ENCODE measurements at regions not wholly inside any gene's neighbourhood (a gene's known extent, or its start where the extent isn't known, plus 50 kb on each side); places are given as distances from the start of the nearest gene placed in this dataset.
A peak's percentile ranks its signal among the peaks of the same experiment; 100 is the strongest.

- no peaks in the 10 kb centered on the region for H3K27me3 ChIP-seq (ENCODE audit: low read depth)
- no peak for TF ChIP-seq CTCF (IDR thresholded peaks at IDR 0.05)
- H3K4me3 ChIP-seq, result no peak overlapping the region
- intact Hi-C loops (cut with DNase I), result no loop called here
- H3K4me1 ChIP-seq, result no peaks in the 10 kb centered on the region
- no peak for DNase-seq
- ATAC-seq, result peak in 1 of 2 donors; percentile 48
- no peaks in the 10 kb centered on the region for H3K9me3 ChIP-seq
- H3K27ac ChIP-seq, result no peak overlapping the region
- H3K36me3 ChIP-seq, result no peaks in the 10 kb centered on the region
Measured at GRCh38 chr10:62917475-62918238, 101.5 kb upstream of the EGR2 start.

GRCh38 chr10:62916141-62916603 is 100.0 kb upstream of the EGR2 start:
- H3K4me3 ChIP-seq, result no peak overlapping the region
- no peak for TF ChIP-seq CTCF (IDR thresholded peaks at IDR 0.05)
- H3K9me3 ChIP-seq, result no peaks in the 10 kb centered on the region
- H3K27ac ChIP-seq, result no peak overlapping the region
- DNase-seq, result no peak
- H3K36me3 ChIP-seq, result no peaks in the 10 kb centered on the region
- H3K4me1 ChIP-seq, result no peaks in the 10 kb centered on the region
- H3K27me3 ChIP-seq (ENCODE audit: low read depth), result no peaks in the 10 kb centered on the region
- peak; percentile 53 to 62 for ATAC-seq
- intact Hi-C loops (cut with DNase I), result no loop called here

GRCh38 chr10:62915158-62915557 is 99.0 kb upstream of the EGR2 start:
- no peaks in the 10 kb centered on the region for H3K4me1 ChIP-seq
- H3K27ac ChIP-seq, result no peak overlapping the region
- H3K36me3 ChIP-seq, result no peaks in the 10 kb centered on the region
- H3K27me3 ChIP-seq (ENCODE audit: low read depth), result no peaks in the 10 kb centered on the region
- intact Hi-C loops (cut with DNase I), result no loop called here
- no peak for TF ChIP-seq CTCF (IDR thresholded peaks at IDR 0.05)
- no peaks in the 10 kb centered on the region for H3K9me3 ChIP-seq
- ATAC-seq, result no peak
- H3K4me3 ChIP-seq, result no peak overlapping the region
- no peak for DNase-seq

GRCh38 chr10:62912086-62912485 is 95.9 kb upstream of the EGR2 start:
- Histone ChIP-seq H3K4me3 (no peak overlapping the region), H3K9me3 (no peaks in the 10 kb centered on the region), H3K27me3 (ENCODE audit: low read depth) (no peaks in the 10 kb centered on the region), H3K4me1 (no peaks in the 10 kb centered on the region), H3K36me3 (no peaks in the 10 kb centered on the region), H3K27ac (no peak overlapping the region)
- DNase-seq (no peak), ATAC-seq (no peak)
- intact Hi-C loops (cut with DNase I), result no loop called here
- no peak for TF ChIP-seq CTCF (IDR thresholded peaks at IDR 0.05)

GRCh38 chr10:62911210-62911963 is 95.2 kb upstream of the EGR2 start:
- TF ChIP-seq CTCF (IDR thresholded peaks at IDR 0.05), result no peak
- no peak for DNase-seq
- Histone ChIP-seq H3K9me3 (no peaks in the 10 kb centered on the region), H3K36me3 (no peaks in the 10 kb centered on the region), H3K27me3 (ENCODE audit: low read depth) (no peaks in the 10 kb centered on the region), H3K4me1 (no peaks in the 10 kb centered on the region), H3K4me3 (no peak overlapping the region), H3K27ac (no peak overlapping the region)
- intact Hi-C loops (cut with DNase I), result no loop called here
- no peak for ATAC-seq

All from lower lobe of right lung (tissue), 2 donors.